HG03139 (cell line): ENCODE measurements at regions not wholly inside any gene's neighbourhood (a gene's known extent, or its start where the extent isn't known, plus 50 kb on each side); places are given as distances from the start of the nearest gene placed in this dataset.

Source experiments
- ATAC-seq: cut with Tn5 transposase; IDR thresholded peaks from one replicate; pipeline ENCODE4 v1.9.1; 2021; ENCODE audit not compliant: unreplicated experiment

- no peak for ATAC-seq
Measured at GRCh38 chr13:30004204-30004603, 153.8 kb upstream of the UBL3 start.

- no peak for ATAC-seq
Measured at GRCh38 chr13:30002577-30002976, 152.2 kb upstream of the UBL3 start.

GRCh38 chr13:30000370-30000765, 150.0 kb upstream of the UBL3 start:
- no peak for ATAC-seq

- ATAC-seq: no peak
Measured at GRCh38 chr13:29999492-30000369, 149.3 kb upstream of the UBL3 start.

GRCh38 chr13:29996316-29996715, 145.9 kb upstream of the UBL3 start:
- no peak for ATAC-seq

- ATAC-seq: no peak
Measured at GRCh38 chr13:29994911-29995595, 144.6 kb upstream of the UBL3 start.

- no peak for ATAC-seq
Measured at GRCh38 chr13:29993716-29994488, 143.5 kb upstream of the UBL3 start.

- no peak for ATAC-seq
Measured at GRCh38 chr13:29993196-29993595, 142.8 kb upstream of the UBL3 start.

GRCh38 chr13:29991343-29991742, 140.9 kb upstream of the UBL3 start:
- no peak for ATAC-seq

- no peak for ATAC-seq
Measured at GRCh38 chr13:29987340-29987739, 136.9 kb upstream of the UBL3 start.

- no peak for ATAC-seq
Measured at GRCh38 chr13:29980339-29980738, 129.9 kb upstream of the UBL3 start.

GRCh38 chr13:29978211-29978610, 127.8 kb upstream of the UBL3 start:
- ATAC-seq: no peak

GRCh38 chr13:29977476-29978120, 127.2 kb upstream of the UBL3 start:
- no peak for ATAC-seq

- no peak for ATAC-seq
Measured at GRCh38 chr13:29976535-29976934, 126.1 kb upstream of the UBL3 start.

GRCh38 chr13:29975283-29975682, 124.9 kb upstream of the UBL3 start:
- no peak for ATAC-seq

GRCh38 chr13:29969286-29969685, 118.9 kb upstream of the UBL3 start:
- no peak for ATAC-seq

GRCh38 chr13:29964181-29964845, 113.9 kb upstream of the UBL3 start:
- ATAC-seq: no peak

- ATAC-seq: no peak
Measured at GRCh38 chr13:29963089-29963488, 112.7 kb upstream of the UBL3 start.

- ATAC-seq: no peak
Measured at GRCh38 chr13:29961036-29961670, 110.7 kb upstream of the UBL3 start.

GRCh38 chr13:29959603-29960002, 109.2 kb upstream of the UBL3 start:
- ATAC-seq: no peak
